ENCODE measurements at regions not wholly inside any gene's neighbourhood (a gene's known extent, or its start where the extent isn't known, plus 50 kb on each side); places are given as distances from the start of the nearest gene placed in this dataset.
"Not testable (repeated sequence)": the region's sequence is repeated elsewhere in the genome, so short reads cannot be mapped to it uniquely, and the experiment has no call there.

DNA sequence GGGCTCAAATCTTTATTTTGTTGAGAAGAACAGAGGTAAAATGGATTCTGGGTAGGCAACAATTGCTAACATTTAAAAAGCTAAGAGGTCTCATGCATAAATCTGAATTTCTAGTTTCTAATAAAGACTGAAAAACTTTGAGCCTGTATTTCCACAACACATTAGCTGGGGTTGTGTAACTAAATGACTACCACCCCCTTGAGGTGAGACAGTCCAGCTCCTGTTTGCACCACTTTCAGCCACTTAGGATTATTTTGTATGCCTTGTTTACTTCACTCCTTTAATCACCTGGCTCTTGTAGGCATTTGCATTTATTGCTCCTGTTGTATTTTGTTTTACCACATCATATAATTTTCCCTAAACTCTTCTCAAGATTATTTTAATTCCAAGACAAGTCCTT is 376.6 kb downstream of the PTH2R start:
- H3K27ac ChIP-seq (ENCODE audit: insufficient read depth, low read length), result no peak overlapping the region
- no peaks in the 10 kb centered on the region for H3K4me1 ChIP-seq (ENCODE audit: control insufficient read depth, extremely low read depth, insufficient read depth, low read length)
- no peaks in the 10 kb centered on the region for H3K79me2 ChIP-seq (ENCODE audit: control insufficient read depth, insufficient read depth, low read length)
- no peaks in the 10 kb centered on the region for H3K27me3 ChIP-seq (ENCODE audit: control insufficient read depth, insufficient read depth, low read length)
- H2AFZ ChIP-seq (ENCODE audit: low read length), result no peak overlapping the region
- no peaks in the 10 kb centered on the region for H3K9me3 ChIP-seq (ENCODE audit: control insufficient read depth, insufficient read depth, low read depth, low read length)
- H4K20me1 ChIP-seq (ENCODE audit: control insufficient read depth, extremely low read depth, insufficient read depth, low read length), result no peaks in the 10 kb centered on the region
- TF ChIP-seq EZH2 (IDR thresholded peaks at IDR 0.05; ENCODE audit: low read length, missing control alignments), result no peak
- TF ChIP-seq, protein P1, sequence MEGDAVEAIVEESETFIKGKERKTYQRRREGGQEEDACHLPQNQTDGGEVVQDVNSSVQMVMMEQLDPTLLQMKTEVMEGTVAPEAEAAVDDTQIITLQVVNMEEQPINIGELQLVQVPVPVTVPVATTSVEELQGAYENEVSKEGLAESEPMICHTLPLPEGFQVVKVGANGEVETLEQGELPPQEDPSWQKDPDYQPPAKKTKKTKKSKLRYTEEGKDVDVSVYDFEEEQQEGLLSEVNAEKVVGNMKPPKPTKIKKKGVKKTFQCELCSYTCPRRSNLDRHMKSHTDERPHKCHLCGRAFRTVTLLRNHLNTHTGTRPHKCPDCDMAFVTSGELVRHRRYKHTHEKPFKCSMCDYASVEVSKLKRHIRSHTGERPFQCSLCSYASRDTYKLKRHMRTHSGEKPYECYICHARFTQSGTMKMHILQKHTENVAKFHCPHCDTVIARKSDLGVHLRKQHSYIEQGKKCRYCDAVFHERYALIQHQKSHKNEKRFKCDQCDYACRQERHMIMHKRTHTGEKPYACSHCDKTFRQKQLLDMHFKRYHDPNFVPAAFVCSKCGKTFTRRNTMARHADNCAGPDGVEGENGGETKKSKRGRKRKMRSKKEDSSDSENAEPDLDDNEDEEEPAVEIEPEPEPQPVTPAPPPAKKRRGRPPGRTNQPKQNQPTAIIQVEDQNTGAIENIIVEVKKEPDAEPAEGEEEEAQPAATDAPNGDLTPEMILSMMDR (conservative IDR thresholded peaks at IDR 0.05 in 1 of 2, IDR thresholded peaks at IDR 0.05 in 1 of 2; ENCODE audit: low read depth in 1 of 2, low read length in 2 of 2), result no peak
- no peak for DNase-seq (ENCODE audit: low read depth in 2 of 2)
- H3K36me3 ChIP-seq (ENCODE audit: control insufficient read depth, insufficient read depth, low read length), result no peaks in the 10 kb centered on the region
- no peak overlapping the region for H3K4me2 ChIP-seq (ENCODE audit: extremely low read depth, insufficient read depth, low read length)
- no peak overlapping the region for H3K9ac ChIP-seq (ENCODE audit: insufficient read depth, low read length)
- no peak overlapping the region for H3K4me3 ChIP-seq (replicated peaks in 1 of 4; ENCODE audit: control extremely low read depth in 1 of 4, insufficient read depth in 1 of 4, low read depth in 3 of 4, low read length in 4 of 4)

DNA sequence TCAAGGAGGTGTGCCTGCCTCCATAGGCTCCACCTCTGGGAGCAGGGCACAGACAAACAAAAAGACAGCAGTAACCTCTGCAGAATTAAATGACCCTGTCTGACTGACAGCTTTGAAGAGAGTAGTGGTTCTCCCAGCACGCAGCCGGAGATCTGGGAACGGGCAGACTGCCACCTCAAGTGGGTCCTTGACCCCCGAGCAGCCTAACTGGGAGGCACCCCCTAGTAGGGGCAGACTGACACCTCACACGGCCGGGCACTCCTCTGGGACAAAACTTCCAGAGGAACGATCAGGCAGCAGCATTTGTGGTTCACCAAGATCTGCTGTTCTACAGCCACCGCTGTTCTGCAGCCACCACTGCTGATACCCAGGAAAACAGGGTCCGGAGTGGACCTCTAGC is 378.2 kb downstream of the PTH2R start:
- not testable (repeated sequence) for H3K4me2 ChIP-seq (ENCODE audit: extremely low read depth, insufficient read depth, low read length); H3K4me3 ChIP-seq (replicated peaks in 1 of 4; ENCODE audit: control extremely low read depth in 1 of 4, insufficient read depth in 1 of 4, low read depth in 3 of 4, low read length in 4 of 4); DNase-seq (ENCODE audit: low read depth in 2 of 2); H3K27me3 ChIP-seq (ENCODE audit: control insufficient read depth, insufficient read depth, low read length); H3K27ac ChIP-seq (ENCODE audit: insufficient read depth, low read length); H3K9ac ChIP-seq (ENCODE audit: insufficient read depth, low read length); H3K36me3 ChIP-seq (ENCODE audit: control insufficient read depth, insufficient read depth, low read length); H4K20me1 ChIP-seq (ENCODE audit: control insufficient read depth, extremely low read depth, insufficient read depth, low read length); H2AFZ ChIP-seq (ENCODE audit: low read length); H3K4me1 ChIP-seq (ENCODE audit: control insufficient read depth, extremely low read depth, insufficient read depth, low read length); H3K9me3 ChIP-seq (ENCODE audit: control insufficient read depth, insufficient read depth, low read depth, low read length); H3K79me2 ChIP-seq (ENCODE audit: control insufficient read depth, insufficient read depth, low read length)

DNA sequence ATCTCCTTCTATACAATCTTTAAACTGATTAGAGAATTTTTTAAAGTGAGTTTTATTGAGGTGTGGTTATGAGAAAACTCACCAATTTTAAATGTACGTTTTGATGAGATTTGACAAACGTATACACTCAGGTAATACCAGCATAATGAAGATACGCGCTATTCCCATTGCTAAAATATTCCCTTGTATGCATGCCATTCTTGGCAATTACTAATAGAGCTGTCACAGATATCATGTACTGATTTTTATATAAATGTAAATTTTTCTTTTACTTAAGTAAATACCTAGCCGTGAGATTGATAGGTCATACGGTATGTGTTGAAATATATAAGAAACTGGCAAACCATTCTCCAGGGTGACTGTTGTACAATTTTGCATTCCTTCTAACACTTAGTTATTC is 384.7 kb downstream of the PTH2R start:
- Histone ChIP-seq H3K36me3 (ENCODE audit: control insufficient read depth, insufficient read depth, low read length) (no peaks in the 10 kb centered on the region), H3K27ac (ENCODE audit: insufficient read depth, low read length) (no peak overlapping the region), H3K4me1 (ENCODE audit: control insufficient read depth, extremely low read depth, insufficient read depth, low read length) (no peaks in the 10 kb centered on the region), H3K9me3 (ENCODE audit: control insufficient read depth, insufficient read depth, low read depth, low read length) (no peaks in the 10 kb centered on the region), H3K9ac (ENCODE audit: insufficient read depth, low read length) (no peak overlapping the region), H3K4me2 (ENCODE audit: extremely low read depth, insufficient read depth, low read length) (no peak overlapping the region), H2AFZ (ENCODE audit: low read length) (no peak overlapping the region), H3K79me2 (ENCODE audit: control insufficient read depth, insufficient read depth, low read length) (no peaks in the 10 kb centered on the region), H4K20me1 (ENCODE audit: control insufficient read depth, extremely low read depth, insufficient read depth, low read length) (no peaks in the 10 kb centered on the region), H3K4me3 (replicated peaks in 1 of 4; ENCODE audit: control extremely low read depth in 1 of 4, insufficient read depth in 1 of 4, low read depth in 3 of 4, low read length in 4 of 4) (no peak overlapping the region), H3K27me3 (ENCODE audit: control insufficient read depth, insufficient read depth, low read length) (no peaks in the 10 kb centered on the region)
- no peak for TF ChIP-seq EZH2 (IDR thresholded peaks at IDR 0.05; ENCODE audit: low read length, missing control alignments)
- TF ChIP-seq, protein P1 (conservative IDR thresholded peaks at IDR 0.05 in 1 of 2, IDR thresholded peaks at IDR 0.05 in 1 of 2; ENCODE audit: low read depth in 1 of 2, low read length in 2 of 2), result no peak
- no peak for DNase-seq (ENCODE audit: low read depth in 2 of 2)

DNA sequence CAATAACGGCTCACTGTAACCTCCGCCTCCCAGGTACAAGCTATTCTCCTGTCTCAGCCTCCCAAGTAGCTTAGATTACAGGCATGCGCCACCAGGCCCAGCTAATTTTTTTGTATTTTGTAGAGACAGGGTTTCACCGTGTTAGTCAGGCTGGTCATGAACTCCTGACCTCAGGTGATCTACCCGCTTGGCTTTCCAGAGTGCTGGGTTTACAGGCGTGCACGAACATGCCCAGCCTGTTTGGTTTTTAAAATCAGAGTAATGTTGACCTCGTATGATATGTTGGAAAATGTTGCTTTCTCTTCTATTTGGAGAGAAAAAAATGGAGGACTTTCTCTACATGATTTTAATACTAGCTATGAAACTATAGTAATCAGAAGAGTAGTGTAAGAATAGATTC is 386.2 kb downstream of the PTH2R start:
- no peak for TF ChIP-seq EZH2 (IDR thresholded peaks at IDR 0.05; ENCODE audit: low read length, missing control alignments)
- TF ChIP-seq, protein P1 (conservative IDR thresholded peaks at IDR 0.05 in 1 of 2, IDR thresholded peaks at IDR 0.05 in 1 of 2; ENCODE audit: low read depth in 1 of 2, low read length in 2 of 2), result no peak
- H3K4me3 ChIP-seq (replicated peaks in 1 of 4; ENCODE audit: control extremely low read depth in 1 of 4, insufficient read depth in 1 of 4, low read depth in 3 of 4, low read length in 4 of 4), result no peak overlapping the region
- H3K27me3 ChIP-seq (ENCODE audit: control insufficient read depth, insufficient read depth, low read length), result no peaks in the 10 kb centered on the region
- H3K27ac ChIP-seq (ENCODE audit: insufficient read depth, low read length), result no peak overlapping the region
- no peaks in the 10 kb centered on the region for H3K4me1 ChIP-seq (ENCODE audit: control insufficient read depth, extremely low read depth, insufficient read depth, low read length)
- no peaks in the 10 kb centered on the region for H4K20me1 ChIP-seq (ENCODE audit: control insufficient read depth, extremely low read depth, insufficient read depth, low read length)
- H3K79me2 ChIP-seq (ENCODE audit: control insufficient read depth, insufficient read depth, low read length), result no peaks in the 10 kb centered on the region
- no peaks in the 10 kb centered on the region for H3K36me3 ChIP-seq (ENCODE audit: control insufficient read depth, insufficient read depth, low read length)
- no peak overlapping the region for H3K9ac ChIP-seq (ENCODE audit: insufficient read depth, low read length)
- H3K4me2 ChIP-seq (ENCODE audit: extremely low read depth, insufficient read depth, low read length), result no peak overlapping the region
- no peaks in the 10 kb centered on the region for H3K9me3 ChIP-seq (ENCODE audit: control insufficient read depth, insufficient read depth, low read depth, low read length)
- no peak for DNase-seq (ENCODE audit: low read depth in 2 of 2)
- no peak overlapping the region for H2AFZ ChIP-seq (ENCODE audit: low read length)
